PC-3 (cell line): ENCODE measurements at regions not wholly inside any gene's neighbourhood (a gene's known extent, or its start where the extent isn't known, plus 50 kb on each side); places are given as distances from the start of the nearest gene placed in this dataset.

Source experiments
- ATAC-seq: fragments of 200-7000 bp; cut with Tn5 transposase; 2 replicates; pipeline ENCODE4 v1.9.1; 2020; ENCODE audit warnings: mild to moderate bottlenecking, moderate library complexity
- BruUV-seq: library from RNA; stranded (reverse); fragments of 400-500 nt; replicated peaks from 2 replicates; lab custom pipeline; 2021; lab: Mats Ljungman, UMichigan
- CTCF ChIA-PET: fragments of 300-600 bp; sonication (Branson Sonifier 250); formaldehyde crosslinking; loops from one replicate; lab custom pipeline; 2022; ENCODE audit warnings: antibody characterized with exemption; lab: Charles Lee
- POLR2A ChIA-PET: fragments of 300-600 bp; sonication (Branson Sonifier 250); formaldehyde crosslinking; loops from one replicate; lab custom pipeline; 2022; ENCODE audit warnings: antibody characterized with exemption; ENCODE audit not compliant: unreplicated experiment; lab: Charles Lee
- DNase-seq: peaks from one replicate; pipeline ENCODE4 v3.0.0-alpha.2; 2015
- H2AFZ ChIP-seq: fragments of 300-600 bp; sonication (generic); 2 replicates; pipeline ENCODE4 v1.6.0; 2016; ENCODE audit warnings: antibody characterized with exemption, low read length
- H3F3A ChIP-seq: fragments of 300-600 bp; sonication (generic); one replicate; pipeline ENCODE4 v1.6.0; 2017; ENCODE audit warnings: antibody characterized with exemption, low read length, control low read depth, mild to moderate bottlenecking; ENCODE audit not compliant: unreplicated experiment
- H3K27ac ChIP-seq: fragments of 300-600 bp; sonication (generic); 2 replicates; pipeline ENCODE4 v1.5.1; 2016; ENCODE audit warnings: mild to moderate bottlenecking, low read length
- H3K27me3 ChIP-seq: fragments of 300-600 bp; sonication (generic); 2 replicates; pipeline ENCODE4 v1.6.1; 2016; ENCODE audit warnings: low read length, mixed read lengths
- H3K36me3 ChIP-seq: fragments of 300-600 bp; sonication (generic); 2 replicates; pipeline ENCODE4 v1.6.1; 2016; ENCODE audit warnings: low read depth, mixed run types, low read length, mixed read lengths
- H3K4me1 ChIP-seq: fragments of 300-600 bp; sonication (generic); 2 replicates; pipeline ENCODE4 v1.5.1; 2016; ENCODE audit warnings: low read length; ENCODE audit not compliant: insufficient read depth
- H3K4me2 ChIP-seq: fragments of 300-600 bp; sonication (generic); 2 replicates; pipeline ENCODE4 v1.6.0; 2016; ENCODE audit warnings: low read length
- H3K4me3 ChIP-seq: fragments of 300-600 bp; sonication (generic); 2 replicates; pipeline ENCODE4 v1.5.1; 2016; ENCODE audit warnings: mild to moderate bottlenecking, low read length, mixed read lengths
- H3K79me2 ChIP-seq: fragments of 300-600 bp; sonication (generic); 2 replicates; pipeline ENCODE4 v1.6.1; 2017; ENCODE audit warnings: low read length, mixed read lengths
- H3K9ac ChIP-seq: fragments of 300-600 bp; sonication (generic); 2 replicates; pipeline ENCODE4 v1.6.0; 2016; ENCODE audit warnings: mild to moderate bottlenecking, low read length
- H3K9me2 ChIP-seq: fragments of 300-600 bp; sonication (generic); replicated peaks from 2 replicates; pipeline ENCODE4 v1.6.1; 2016; ENCODE audit warnings: mixed run types, low read length, mixed read lengths
- H3K9me3 ChIP-seq: fragments of 300-600 bp; sonication (generic); 2 replicates; pipeline ENCODE4 v1.6.1; 2016; ENCODE audit warnings: low read length, mixed read lengths
- H4K20me1 ChIP-seq: fragments of 300-600 bp; sonication (generic); 2 replicates; pipeline ENCODE4 v1.6.1; 2016; ENCODE audit warnings: low read length, mixed read lengths
- EZH2 ChIP-seq: fragments of 300-600 bp; sonication (generic); IDR thresholded peaks from one replicate; pipeline ENCODE4 v1.6.1; 2017; ENCODE audit warnings: antibody characterized with exemption, mild to moderate bottlenecking, low read length; ENCODE audit not compliant: unreplicated experiment
- EZH2phosphoT487 ChIP-seq: fragments of 300-600 bp; sonication (generic); IDR thresholded peaks from 2 replicates; pipeline ENCODE4 v1.6.1; 2018; ENCODE audit warnings: mild to moderate bottlenecking, antibody characterized with exemption, low read length, borderline replicate concordance
- intact Hi-C: fragments of 100-400 bp; cut with micrococcal nuclease; formaldehyde crosslinking; loops from 2 replicates; pipeline ENCODE4 v1.9.0; 2023
- TF ChIP-seq, protein P1 (sequence below): fragments of 300-600 bp; sonication (generic); conservative IDR thresholded peaks from 2 replicates; pipeline ENCODE4 v1.5.1; 2017; ENCODE audit warnings: antibody characterized with exemption, low read depth, mild to moderate bottlenecking, low read length

GRCh38 chr3:74992898-74993297, 378.4 kb upstream of the CNTN3 start:
- peaks cover 29% of the 10 kb centered on the region; the same call in 1 of the 2 replicates for H3K9me3 ChIP-seq
- no peaks in the 10 kb centered on the region for H3K79me2 ChIP-seq
- ATAC-seq: no peak
- no peak overlapping the region for H3K27ac ChIP-seq
- no peaks in the 10 kb centered on the region for H3K36me3 ChIP-seq
- no peaks in the 10 kb centered on the region for H3F3A ChIP-seq
- H3K9me2 ChIP-seq: no peaks in the 10 kb centered on the region
- no peaks in the 10 kb centered on the region for H3K27me3 ChIP-seq
- no peak overlapping the region for H3K4me3 ChIP-seq
- H3K4me2 ChIP-seq: no peak overlapping the region
- no peaks in the 10 kb centered on the region for H3K4me1 ChIP-seq
- no peak overlapping the region for H3K9ac ChIP-seq
- CTCF ChIA-PET: no interaction called here
- POLR2A ChIA-PET: no interaction called here
- H2AFZ ChIP-seq: no peak overlapping the region
- no peaks in the 10 kb centered on the region for H4K20me1 ChIP-seq
- no TSS peak for BruUV-seq
- no peak for DNase-seq
- TF ChIP-seq EZH2: no peak
- no peak for TF ChIP-seq EZH2phosphoT487
- TF ChIP-seq, protein P1, sequence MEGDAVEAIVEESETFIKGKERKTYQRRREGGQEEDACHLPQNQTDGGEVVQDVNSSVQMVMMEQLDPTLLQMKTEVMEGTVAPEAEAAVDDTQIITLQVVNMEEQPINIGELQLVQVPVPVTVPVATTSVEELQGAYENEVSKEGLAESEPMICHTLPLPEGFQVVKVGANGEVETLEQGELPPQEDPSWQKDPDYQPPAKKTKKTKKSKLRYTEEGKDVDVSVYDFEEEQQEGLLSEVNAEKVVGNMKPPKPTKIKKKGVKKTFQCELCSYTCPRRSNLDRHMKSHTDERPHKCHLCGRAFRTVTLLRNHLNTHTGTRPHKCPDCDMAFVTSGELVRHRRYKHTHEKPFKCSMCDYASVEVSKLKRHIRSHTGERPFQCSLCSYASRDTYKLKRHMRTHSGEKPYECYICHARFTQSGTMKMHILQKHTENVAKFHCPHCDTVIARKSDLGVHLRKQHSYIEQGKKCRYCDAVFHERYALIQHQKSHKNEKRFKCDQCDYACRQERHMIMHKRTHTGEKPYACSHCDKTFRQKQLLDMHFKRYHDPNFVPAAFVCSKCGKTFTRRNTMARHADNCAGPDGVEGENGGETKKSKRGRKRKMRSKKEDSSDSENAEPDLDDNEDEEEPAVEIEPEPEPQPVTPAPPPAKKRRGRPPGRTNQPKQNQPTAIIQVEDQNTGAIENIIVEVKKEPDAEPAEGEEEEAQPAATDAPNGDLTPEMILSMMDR: no peak
- intact Hi-C loops: no loop called here

DNA sequence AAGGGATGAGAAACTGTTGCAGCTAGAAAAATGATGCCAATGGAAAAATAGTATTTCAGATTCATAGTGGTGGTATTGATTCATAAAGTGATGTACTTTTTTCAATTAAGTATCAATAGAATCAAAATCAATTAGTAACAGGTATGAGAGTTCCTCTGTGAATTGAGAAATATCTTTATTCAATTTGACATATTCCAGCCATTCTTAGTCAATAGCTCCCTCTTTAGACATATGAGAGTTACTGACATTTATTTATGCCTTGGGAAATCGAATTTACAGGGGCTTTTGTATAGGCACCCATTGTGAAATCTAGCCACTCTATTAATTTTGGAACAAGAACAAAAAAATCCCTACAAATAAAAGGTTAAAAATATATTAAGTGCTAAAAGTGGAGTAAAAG, 386.9 kb upstream of the CNTN3 start:
- H3F3A ChIP-seq: no peaks in the 10 kb centered on the region
- no peak overlapping the region for H3K27ac ChIP-seq
- TF ChIP-seq EZH2phosphoT487 (no peak), EZH2 (no peak)
- TF ChIP-seq, protein P1: no peak; the same call in 1 of the 2 replicates
- H3K9ac ChIP-seq: no peak overlapping the region
- no peak overlapping the region for H3K4me3 ChIP-seq
- BruUV-seq: no TSS peak
- H3K27me3 ChIP-seq: no peaks in the 10 kb centered on the region
- DNase-seq: no peak
- H4K20me1 ChIP-seq: no peaks in the 10 kb centered on the region
- H3K36me3 ChIP-seq: no peaks in the 10 kb centered on the region
- H3K4me1 ChIP-seq: no peaks in the 10 kb centered on the region
- peaks cover 3% of the 10 kb centered on the region; the same call in 1 of the 2 replicates for H3K9me3 ChIP-seq
- H2AFZ ChIP-seq: no peak overlapping the region
- no peaks in the 10 kb centered on the region for H3K9me2 ChIP-seq
- POLR2A ChIA-PET: no interaction called here
- ATAC-seq: no peak
- intact Hi-C loops: no loop called here
- no peaks in the 10 kb centered on the region for H3K79me2 ChIP-seq
- CTCF ChIA-PET: no interaction called here
- H3K4me2 ChIP-seq: no peak overlapping the region

- H3K9ac ChIP-seq: no peak overlapping the region
- H2AFZ ChIP-seq: no peak overlapping the region
- POLR2A ChIA-PET: no interaction called here
- H3K27me3 ChIP-seq: no peaks in the 10 kb centered on the region
- H3K4me3 ChIP-seq: no peak overlapping the region
- CTCF ChIA-PET: no interaction called here
- DNase-seq: no peak
- no peaks in the 10 kb centered on the region for H3K9me2 ChIP-seq
- H4K20me1 ChIP-seq: no peaks in the 10 kb centered on the region
- TF ChIP-seq EZH2 (no peak), EZH2phosphoT487 (no peak)
- intact Hi-C loops: no loop called here
- H3K36me3 ChIP-seq: no peaks in the 10 kb centered on the region
- H3K9me3 ChIP-seq: peaks cover 18% of the 10 kb centered on the region; the same call in 1 of the 2 replicates
- no peak overlapping the region for H3K4me2 ChIP-seq
- no peak for ATAC-seq
- BruUV-seq: no TSS peak
- no peaks in the 10 kb centered on the region for H3F3A ChIP-seq
- no peaks in the 10 kb centered on the region for H3K79me2 ChIP-seq
- no peaks in the 10 kb centered on the region for H3K4me1 ChIP-seq
- H3K27ac ChIP-seq: no peak overlapping the region
Observed at GRCh38 chr3:75012791-75013331, 398.4 kb upstream of the CNTN3 start.
